AG04449 (cell line): ENCODE measurements at regions not wholly inside any gene's neighbourhood (a gene's known extent, or its start where the extent isn't known, plus 50 kb on each side); places are given as distances from the start of the nearest gene placed in this dataset.

Source experiments
- CTCF ChIA-PET: fragments of 350-600 bp; formaldehyde crosslinking; extraction: SDS; loops from one replicate; lab custom pipeline; 2021; ENCODE audit warnings: antibody characterized with exemption; lab: Yijun Ruan, JAX
- POLR2A ChIA-PET: fragments of 400-600, 350-600 bp; formaldehyde crosslinking; extraction: SDS; loops from one replicate; lab custom pipeline; 2020; ENCODE audit warnings: antibody characterized with exemption, inconsistent platforms; lab: Yijun Ruan, JAX
- DNase-seq: peaks from one replicate; pipeline ENCODE4 v3.0.0-alpha.2; 2010; ENCODE audit warnings: low read depth, low spot score
- H3K4me3 ChIP-seq: 2 replicates; pipeline ENCODE4 v1.5.1; 2011; ENCODE audit warnings: low read depth, mild to moderate bottlenecking, control low read depth, low read length
- CTCF ChIP-seq: IDR thresholded peaks from one replicate; pipeline ENCODE4 v1.5.1; 2011; ENCODE audit warnings: mild to moderate bottlenecking, moderate library complexity, low read length, control low read depth, inconsistent platforms; ENCODE audit not compliant: insufficient read depth; ENCODE audit errors: missing control alignments

GRCh38 chr5:27742805-27743204 lies 704.4 kb upstream of the CDH9 start:
- no peak for DNase-seq
- ChIA-PET CTCF (no interaction called here), POLR2A (no interaction called here)
- no peak overlapping the region for H3K4me3 ChIP-seq
- TF ChIP-seq CTCF = no peak

- DNase-seq = no peak
- CTCF ChIA-PET = no interaction called here
- POLR2A ChIA-PET = no interaction called here
- no peak for TF ChIP-seq CTCF
- no peak overlapping the region for H3K4me3 ChIP-seq
These were observed 696.5 kb upstream of the CDH9 start for GRCh38 chr5:27734838-27735237.

- no peak for TF ChIP-seq CTCF
- POLR2A ChIA-PET = no interaction called here
- no peak overlapping the region for H3K4me3 ChIP-seq
- CTCF ChIA-PET = no interaction called here
- DNase-seq = no peak
These were observed 694.9 kb upstream of the CDH9 start for GRCh38 chr5:27733237-27733636.

GRCh38 chr5:27727254-27727653 lies 688.9 kb upstream of the CDH9 start:
- no peak for TF ChIP-seq CTCF
- ChIA-PET POLR2A (no interaction called here), CTCF (no interaction called here)
- H3K4me3 ChIP-seq = no peak overlapping the region
- DNase-seq = no peak

- no peak overlapping the region for H3K4me3 ChIP-seq
- DNase-seq = no peak
- ChIA-PET POLR2A (no interaction called here), CTCF (no interaction called here)
- no peak for TF ChIP-seq CTCF
These were observed 684.0 kb upstream of the CDH9 start for GRCh38 chr5:27722337-27722736.

- no peak for DNase-seq
- no peak overlapping the region for H3K4me3 ChIP-seq
- POLR2A ChIA-PET = no interaction called here
- no peak for TF ChIP-seq CTCF
- CTCF ChIA-PET = no interaction called here
These were observed 670.1 kb upstream of the CDH9 start for GRCh38 chr5:27708534-27708933.
